ENCODE measurements at regions not wholly inside any gene's neighbourhood (a gene's known extent, or its start where the extent isn't known, plus 50 kb on each side); places are given as distances from the start of the nearest gene placed in this dataset.

DNA sequence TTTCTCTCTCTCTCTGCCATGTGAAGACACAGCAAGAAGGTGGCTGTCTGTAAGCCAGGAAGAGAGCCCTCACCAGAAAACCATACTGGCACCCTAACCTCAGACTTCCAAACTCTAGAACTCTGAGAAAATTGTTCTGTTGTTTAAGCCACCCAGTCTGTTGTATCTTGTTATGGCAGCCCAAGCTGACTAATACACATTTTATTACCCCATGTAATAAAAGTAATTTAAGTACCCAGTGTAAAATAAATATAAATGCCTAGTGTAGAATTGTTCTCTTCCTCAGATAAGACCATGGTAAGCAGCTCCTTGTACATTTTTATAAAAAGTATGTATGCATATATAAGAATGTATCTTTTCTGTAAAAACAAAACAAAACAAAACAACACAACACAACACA, 119.7 kb downstream of the DTL start:
- TF ChIP-seq, protein P1, sequence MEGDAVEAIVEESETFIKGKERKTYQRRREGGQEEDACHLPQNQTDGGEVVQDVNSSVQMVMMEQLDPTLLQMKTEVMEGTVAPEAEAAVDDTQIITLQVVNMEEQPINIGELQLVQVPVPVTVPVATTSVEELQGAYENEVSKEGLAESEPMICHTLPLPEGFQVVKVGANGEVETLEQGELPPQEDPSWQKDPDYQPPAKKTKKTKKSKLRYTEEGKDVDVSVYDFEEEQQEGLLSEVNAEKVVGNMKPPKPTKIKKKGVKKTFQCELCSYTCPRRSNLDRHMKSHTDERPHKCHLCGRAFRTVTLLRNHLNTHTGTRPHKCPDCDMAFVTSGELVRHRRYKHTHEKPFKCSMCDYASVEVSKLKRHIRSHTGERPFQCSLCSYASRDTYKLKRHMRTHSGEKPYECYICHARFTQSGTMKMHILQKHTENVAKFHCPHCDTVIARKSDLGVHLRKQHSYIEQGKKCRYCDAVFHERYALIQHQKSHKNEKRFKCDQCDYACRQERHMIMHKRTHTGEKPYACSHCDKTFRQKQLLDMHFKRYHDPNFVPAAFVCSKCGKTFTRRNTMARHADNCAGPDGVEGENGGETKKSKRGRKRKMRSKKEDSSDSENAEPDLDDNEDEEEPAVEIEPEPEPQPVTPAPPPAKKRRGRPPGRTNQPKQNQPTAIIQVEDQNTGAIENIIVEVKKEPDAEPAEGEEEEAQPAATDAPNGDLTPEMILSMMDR (IDR thresholded peaks at IDR 0.05; ENCODE audit: control extremely low read depth, extremely low read depth, low read depth, missing control alignments): no peak
- DNase-seq (ENCODE audit: extremely low spot score): no peak
- ChIA-PET POLR2A (interaction anchor here (0.6 kb wide), 1 partner anchor 224 kb away, joined by 6 read pairs; no protein-coding TSS in a partner anchor), CTCF (no interaction called here)

DNA sequence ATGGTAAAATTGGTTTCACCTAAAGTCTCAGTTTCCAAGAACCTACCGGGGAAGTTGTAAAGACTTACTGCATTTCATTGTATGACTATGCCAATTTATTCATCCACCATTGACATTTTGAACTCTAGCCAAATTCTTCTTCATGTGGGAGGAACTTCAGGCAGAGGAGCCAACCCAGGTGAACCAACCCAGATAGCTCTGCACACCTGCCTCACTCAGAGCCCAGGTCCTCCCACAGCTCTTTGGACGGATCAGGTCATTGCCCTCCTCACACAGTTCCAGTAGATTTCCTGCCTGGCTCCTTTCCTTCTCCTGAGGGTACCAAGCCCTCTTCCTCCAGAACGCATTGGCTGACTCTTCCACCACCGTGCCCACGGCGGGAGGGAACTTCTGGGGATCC, 121.7 kb downstream of the DTL start:
- TF ChIP-seq, protein P1 (IDR thresholded peaks at IDR 0.05; ENCODE audit: control extremely low read depth, extremely low read depth, low read depth, missing control alignments): no peak
- DNase-seq (ENCODE audit: extremely low spot score): no peak
- ChIA-PET CTCF (interaction anchor here (0.9 kb wide), 1 partner anchor 13 kb away, joined by 3 read pairs; no protein-coding TSS in a partner anchor), POLR2A (no interaction called here)

GRCh38 chr1:212158912-212159796, 123.6 kb downstream of the DTL start:
- ChIA-PET CTCF (interaction anchor here (0.9 to 1.1 kb wide), 2 partner anchors 10 to 49 kb away, joined by 3 read pairs; no protein-coding TSS in a partner anchor), POLR2A (interaction anchor here (0.6 to 0.9 kb wide), 2 partner anchors 423 to 449 kb away, joined by 3 to 4 read pairs; partner anchors contain the start of gene ATF3)
- TF ChIP-seq, protein P1 (IDR thresholded peaks at IDR 0.05; ENCODE audit: control extremely low read depth, extremely low read depth, low read depth, missing control alignments): no peak
- DNase-seq (ENCODE audit: extremely low spot score): peak; percentile 56

DNA sequence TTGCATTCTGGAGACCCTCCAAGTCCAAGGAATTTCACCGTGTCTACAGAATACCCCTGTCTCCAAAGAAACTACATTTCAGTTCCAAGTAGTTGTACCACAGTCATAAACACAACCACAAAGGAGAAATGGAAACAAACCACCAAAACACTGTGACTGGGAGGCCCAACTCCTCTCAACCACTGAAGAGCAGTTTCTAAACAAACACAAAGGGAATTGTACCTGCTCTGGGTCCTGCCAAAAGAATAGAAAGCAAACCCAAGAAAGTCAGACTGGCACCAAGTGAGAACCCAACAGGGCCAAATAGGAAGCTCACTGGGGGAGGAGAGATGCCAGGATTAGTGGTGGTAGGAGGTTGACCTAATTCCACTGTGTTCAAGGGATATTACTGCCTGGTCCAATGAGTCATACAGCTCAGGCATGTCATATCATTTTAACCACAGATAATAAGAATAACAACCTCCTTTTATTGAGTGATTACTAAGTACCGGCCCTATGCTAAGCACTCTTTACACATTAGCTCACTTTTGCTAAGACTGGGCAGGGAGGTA, 123.9 kb upstream of the PPP2R5A start:
- no peak for DNase-seq (ENCODE audit: extremely low spot score)
- POLR2A ChIA-PET: interaction anchor here (0.6 kb wide), 1 partner anchor 73 kb away, joined by 7 read pairs; no protein-coding TSS in a partner anchor
- CTCF ChIA-PET: interaction anchor here (0.9 to 1.8 kb wide), 7 partner anchors 8 to 463 kb away, joined by 3 to 6 read pairs (median 4); partner anchors contain the start of genes DTL and INTS7
- TF ChIP-seq, protein P1 (IDR thresholded peaks at IDR 0.05; ENCODE audit: control extremely low read depth, extremely low read depth, low read depth, missing control alignments): no peak

GRCh38 chr1:212162635-212163034, 122.6 kb upstream of the PPP2R5A start:
- DNase-seq (ENCODE audit: extremely low spot score): peak; percentile 50
- ChIA-PET POLR2A (no interaction called here), CTCF (interaction anchor here (1.1 to 1.8 kb wide), 5 partner anchors 10 to 465 kb away, joined by 3 to 6 read pairs (median 5); no protein-coding TSS in a partner anchor)
- TF ChIP-seq, protein P1 (IDR thresholded peaks at IDR 0.05; ENCODE audit: control extremely low read depth, extremely low read depth, low read depth, missing control alignments): no peak

DNA sequence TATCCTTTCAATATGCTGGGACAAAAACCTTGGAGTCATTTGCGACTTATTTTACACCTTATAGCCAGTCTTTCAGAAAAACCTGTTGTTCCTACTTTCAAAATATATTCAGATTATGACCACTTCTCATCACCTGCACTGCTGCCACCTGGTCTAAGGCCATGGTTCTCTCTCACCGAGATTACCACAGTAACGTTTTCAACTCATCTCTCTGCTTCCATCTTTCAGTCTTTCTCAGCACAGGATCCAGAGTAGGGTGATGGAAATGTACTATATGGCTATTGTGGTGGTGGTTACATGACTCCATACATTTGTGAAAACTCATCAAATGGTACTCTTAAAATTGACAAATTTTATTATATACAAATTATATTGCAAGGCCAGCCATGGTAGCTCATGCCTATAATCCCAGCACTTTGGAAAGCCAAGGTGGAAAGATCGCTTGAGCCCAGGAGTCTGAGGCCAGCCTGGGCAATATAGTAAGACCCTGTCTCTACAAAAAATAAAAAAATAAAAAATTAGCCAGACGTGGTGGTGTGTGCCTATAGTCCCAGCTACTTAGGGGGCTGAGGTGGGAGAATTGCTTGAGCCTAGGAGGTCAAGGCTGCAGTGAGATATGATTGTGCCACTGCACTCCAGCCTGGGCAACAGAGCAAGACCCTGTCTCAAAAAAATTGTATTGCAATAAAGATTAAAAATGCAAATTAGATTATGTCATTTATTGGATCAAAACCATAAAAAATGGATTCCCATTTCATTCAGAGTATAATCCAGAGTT, 120.9 kb upstream of the PPP2R5A start:
- TF ChIP-seq, protein P1 (IDR thresholded peaks at IDR 0.05; ENCODE audit: control extremely low read depth, extremely low read depth, low read depth, missing control alignments): no peak
- DNase-seq (ENCODE audit: extremely low spot score): no peak
- ChIA-PET CTCF (interaction anchor here (1.2 to 1.5 kb wide), 2 partner anchors 93 to 313 kb away, joined by 3 read pairs; no protein-coding TSS in a partner anchor), POLR2A (no interaction called here)

Data from GM10248 (cell line).